IPS-20b (cell line): ENCODE measurements at regions not wholly inside any gene's neighbourhood (a gene's known extent, or its start where the extent isn't known, plus 50 kb on each side); places are given as distances from the start of the nearest gene placed in this dataset.
"Not testable (repeated sequence)": the region's sequence is repeated elsewhere in the genome, so short reads cannot be mapped to it uniquely, and the experiment has no call there.

Experiments
- H3K27ac ChIP-seq: one replicate; pipeline ENCODE4 v1.5.1; 2013; ENCODE audit warnings: low read length
- H3K27me3 ChIP-seq: 2 replicates; pipeline ENCODE4 v1.6.1; 2013; ENCODE audit warnings: mild to moderate bottlenecking, low read length, inconsistent platforms; ENCODE audit not compliant: insufficient read depth
- H3K36me3 ChIP-seq: 2 replicates; pipeline ENCODE4 v1.6.1; 2013; ENCODE audit warnings: low read depth, mild to moderate bottlenecking, inconsistent platforms, low read length, moderate library complexity; ENCODE audit not compliant: insufficient read depth
- H3K4me1 ChIP-seq: 2 replicates; pipeline ENCODE4 v1.6.1; 2013; ENCODE audit warnings: mild to moderate bottlenecking, control low read depth, inconsistent platforms, low read length, moderate library complexity; ENCODE audit not compliant: insufficient read depth
- H3K4me3 ChIP-seq: 2 replicates; pipeline ENCODE4 v1.5.1; 2013; ENCODE audit warnings: mild to moderate bottlenecking, low read length, inconsistent platforms
- H3K9ac ChIP-seq: 2 replicates; pipeline ENCODE4 v1.6.1; 2013; ENCODE audit warnings: low read depth, mild to moderate bottlenecking, inconsistent platforms, low read length, moderate library complexity
- H3K9me3 ChIP-seq: 2 replicates; pipeline ENCODE4 v1.6.1; 2013; ENCODE audit warnings: mild to moderate bottlenecking, low read depth, low read length, inconsistent platforms; ENCODE audit not compliant: insufficient read depth

- H3K4me1 ChIP-seq = peaks cover 12% of the 10 kb centered on the region
- H3K27ac ChIP-seq = no peak overlapping the region
- H3K9ac ChIP-seq = no peak overlapping the region
- H3K36me3 ChIP-seq = no peaks in the 10 kb centered on the region
- H3K27me3 ChIP-seq = no peaks in the 10 kb centered on the region
- H3K4me3 ChIP-seq = no peak overlapping the region
- no peaks in the 10 kb centered on the region for H3K9me3 ChIP-seq
Observed at GRCh38 chr7:86453454-86453853, 190.3 kb upstream of the GRM3 start.

- H3K4me3 ChIP-seq = no peak overlapping the region
Observed at GRCh38 chr7:86448856-86449255, 194.9 kb upstream of the GRM3 start.

GRCh38 chr7:86445285-86445684 lies 198.4 kb upstream of the GRM3 start:
- Histone ChIP-seq H3K27me3 (no peaks in the 10 kb centered on the region), H3K9me3 (no peaks in the 10 kb centered on the region), H3K9ac (no peak overlapping the region), H3K27ac (no peak overlapping the region), H3K4me3 (no peak overlapping the region), H3K4me1 (no peaks in the 10 kb centered on the region), H3K36me3 (no peaks in the 10 kb centered on the region)

More at GRCh38 chr7:86448856-86449255, 194.9 kb upstream of the GRM3 start:
- Histone ChIP-seq H3K27me3 (no peaks in the 10 kb centered on the region), H3K36me3 (no peaks in the 10 kb centered on the region), H3K9ac (no peak overlapping the region), H3K27ac (no peak overlapping the region), H3K4me1 (no peaks in the 10 kb centered on the region), H3K9me3 (no peaks in the 10 kb centered on the region)

- Histone ChIP-seq H3K36me3 (no peaks in the 10 kb centered on the region), H3K9me3 (no peaks in the 10 kb centered on the region), H3K4me3 (no peak overlapping the region), H3K9ac (no peak overlapping the region), H3K27me3 (no peaks in the 10 kb centered on the region), H3K4me1 (no peaks in the 10 kb centered on the region), H3K27ac (no peak overlapping the region)
Observed at GRCh38 chr7:86444245-86444644, 199.5 kb upstream of the GRM3 start.

- H3K9me3 ChIP-seq, H3K36me3 ChIP-seq, H3K27me3 ChIP-seq, H3K4me1 ChIP-seq, H3K27ac ChIP-seq, H3K9ac ChIP-seq, H3K4me3 ChIP-seq: not testable (repeated sequence)
Observed at GRCh38 chr7:86440420-86440819, 203.3 kb upstream of the GRM3 start.

- Histone ChIP-seq H3K27ac (no peak overlapping the region), H3K4me3 (no peak overlapping the region), H3K27me3 (no peaks in the 10 kb centered on the region), H3K9me3 (no peaks in the 10 kb centered on the region), H3K4me1 (no peaks in the 10 kb centered on the region), H3K36me3 (no peaks in the 10 kb centered on the region), H3K9ac (no peak overlapping the region)
Observed at GRCh38 chr7:86437951-86438450, 205.7 kb upstream of the GRM3 start.

GRCh38 chr7:86431761-86432160 lies 211.9 kb upstream of the GRM3 start:
- H3K4me1 ChIP-seq = no peaks in the 10 kb centered on the region
- no peak overlapping the region for H3K27ac ChIP-seq
- H3K27me3 ChIP-seq = no peaks in the 10 kb centered on the region
- no peaks in the 10 kb centered on the region for H3K9me3 ChIP-seq
- no peaks in the 10 kb centered on the region for H3K36me3 ChIP-seq
- H3K9ac ChIP-seq = no peak overlapping the region
- no peak overlapping the region for H3K4me3 ChIP-seq

GRCh38 chr7:86411814-86412213 lies 231.9 kb upstream of the GRM3 start:
- no peak overlapping the region for H3K4me3 ChIP-seq
- H3K27ac ChIP-seq = no peak overlapping the region
- H3K9me3 ChIP-seq = no peaks in the 10 kb centered on the region
- no peak overlapping the region for H3K9ac ChIP-seq
- H3K27me3 ChIP-seq = no peaks in the 10 kb centered on the region
- no peaks in the 10 kb centered on the region for H3K36me3 ChIP-seq
- no peaks in the 10 kb centered on the region for H3K4me1 ChIP-seq

GRCh38 chr7:86407291-86407690 lies 236.4 kb upstream of the GRM3 start:
- Histone ChIP-seq H3K9me3 (no peaks in the 10 kb centered on the region), H3K36me3 (no peaks in the 10 kb centered on the region), H3K9ac (no peak overlapping the region), H3K27me3 (no peaks in the 10 kb centered on the region), H3K27ac (no peak overlapping the region), H3K4me3 (no peak overlapping the region), H3K4me1 (no peaks in the 10 kb centered on the region)

- Histone ChIP-seq H3K9ac (no peak overlapping the region), H3K4me1 (no peaks in the 10 kb centered on the region)
Observed at GRCh38 chr7:86391813-86392212, 251.9 kb upstream of the GRM3 start.

GRCh38 chr7:86375602-86376001 lies 268.1 kb upstream of the GRM3 start:
- not testable (repeated sequence) for H3K27ac ChIP-seq, H3K9ac ChIP-seq, H3K36me3 ChIP-seq, H3K27me3 ChIP-seq, H3K4me3 ChIP-seq, H3K4me1 ChIP-seq
- H3K9me3 ChIP-seq = peaks cover 15% of the 10 kb centered on the region; the same call in 1 of the 2 replicates

More at GRCh38 chr7:86391813-86392212, 251.9 kb upstream of the GRM3 start:
- no peaks in the 10 kb centered on the region for H3K27me3 ChIP-seq
- H3K4me3 ChIP-seq = no peak overlapping the region
- peaks cover 12% of the 10 kb centered on the region for H3K9me3 ChIP-seq
- H3K36me3 ChIP-seq = no peaks in the 10 kb centered on the region
- H3K27ac ChIP-seq = no peak overlapping the region

- Histone ChIP-seq H3K27ac (no peak overlapping the region), H3K9me3 (peaks cover 15% of the 10 kb centered on the region; the same call in 1 of the 2 replicates)
Observed at GRCh38 chr7:86372262-86372661, 271.4 kb upstream of the GRM3 start.

More at GRCh38 chr7:86372262-86372661, 271.4 kb upstream of the GRM3 start:
- Histone ChIP-seq H3K36me3 (no peaks in the 10 kb centered on the region), H3K4me1 (no peaks in the 10 kb centered on the region), H3K9ac (no peak overlapping the region), H3K4me3 (no peak overlapping the region), H3K27me3 (no peaks in the 10 kb centered on the region)
